Neural cell (in vitro differentiated cells): ENCODE measurements at regions not wholly inside any gene's neighbourhood (a gene's known extent, or its start where the extent isn't known, plus 50 kb on each side); places are given as distances from the start of the nearest gene placed in this dataset.

Source experiments
- EP300 ChIP-seq: fragments of 450-650 bp; conservative IDR thresholded peaks from 2 replicates; pipeline ENCODE4 v1.6.1; 2014; ENCODE audit warnings: antibody characterized with exemption, mild to moderate bottlenecking, moderate library complexity; ENCODE audit not compliant: poor library complexity, severe bottlenecking
- EZH2 ChIP-seq: fragments of 200-600, 300-800 bp; shearing (Covaris generic), sonication (generic); IDR thresholded peaks from 2 replicates; pipeline ENCODE4 v1.6.1; 2014; ENCODE audit warnings: antibody characterized with exemption, low read length, borderline replicate concordance, mild to moderate bottlenecking; ENCODE audit not compliant: insufficient read depth, poor library complexity, severe bottlenecking
- MXI1 ChIP-seq: fragments of 450-650 bp; conservative IDR thresholded peaks from 2 replicates; pipeline ENCODE4 v1.6.1; 2014; ENCODE audit warnings: antibody characterized with exemption, mild to moderate bottlenecking; ENCODE audit not compliant: poor library complexity, severe bottlenecking
- POLR2AphosphoS5 ChIP-seq: IDR thresholded peaks from 2 replicates; pipeline ENCODE4 v1.6.1; 2012
- RAD21 ChIP-seq: fragments of 450-650 bp; conservative IDR thresholded peaks from 2 replicates; pipeline ENCODE4 v1.6.1; 2014; ENCODE audit warnings: antibody characterized with exemption, mild to moderate bottlenecking, moderate library complexity
- TAF1 ChIP-seq: IDR thresholded peaks from 2 replicates; pipeline ENCODE4 v1.6.1; 2012; ENCODE audit warnings: low read depth
- TF ChIP-seq, protein P1 (sequence below): fragments of 450-650 bp; IDR thresholded peaks from 2 replicates; pipeline ENCODE4 v1.5.1; 2014; ENCODE audit warnings: antibody characterized with exemption, mild to moderate bottlenecking, moderate library complexity; ENCODE audit not compliant: poor library complexity, severe bottlenecking

DNA sequence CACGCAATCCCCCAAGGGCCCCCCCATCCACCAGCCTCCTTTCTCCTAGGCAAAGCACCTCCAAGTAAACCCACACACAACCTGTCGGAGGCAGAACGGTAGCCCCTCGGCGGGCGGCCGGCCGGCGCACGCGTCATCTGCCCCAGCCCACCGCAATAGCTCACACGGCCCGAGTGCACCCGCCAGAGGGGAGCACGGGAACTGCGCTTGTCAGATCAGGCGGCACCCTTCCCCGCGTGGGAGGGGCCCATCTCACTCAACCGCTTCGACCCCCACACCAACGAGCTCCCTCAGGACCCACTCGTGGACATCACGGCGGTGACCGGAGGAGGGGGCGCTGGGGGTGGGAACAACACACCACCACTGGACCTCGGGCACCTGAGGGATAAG is 767.9 kb upstream of the DEFB115 start:
- TF ChIP-seq POLR2AphosphoS5 (no peak), EP300 (no peak), EZH2 (no peak), MXI1 (no peak), TAF1 (no peak), RAD21 (no peak)
- TF ChIP-seq, protein P1, sequence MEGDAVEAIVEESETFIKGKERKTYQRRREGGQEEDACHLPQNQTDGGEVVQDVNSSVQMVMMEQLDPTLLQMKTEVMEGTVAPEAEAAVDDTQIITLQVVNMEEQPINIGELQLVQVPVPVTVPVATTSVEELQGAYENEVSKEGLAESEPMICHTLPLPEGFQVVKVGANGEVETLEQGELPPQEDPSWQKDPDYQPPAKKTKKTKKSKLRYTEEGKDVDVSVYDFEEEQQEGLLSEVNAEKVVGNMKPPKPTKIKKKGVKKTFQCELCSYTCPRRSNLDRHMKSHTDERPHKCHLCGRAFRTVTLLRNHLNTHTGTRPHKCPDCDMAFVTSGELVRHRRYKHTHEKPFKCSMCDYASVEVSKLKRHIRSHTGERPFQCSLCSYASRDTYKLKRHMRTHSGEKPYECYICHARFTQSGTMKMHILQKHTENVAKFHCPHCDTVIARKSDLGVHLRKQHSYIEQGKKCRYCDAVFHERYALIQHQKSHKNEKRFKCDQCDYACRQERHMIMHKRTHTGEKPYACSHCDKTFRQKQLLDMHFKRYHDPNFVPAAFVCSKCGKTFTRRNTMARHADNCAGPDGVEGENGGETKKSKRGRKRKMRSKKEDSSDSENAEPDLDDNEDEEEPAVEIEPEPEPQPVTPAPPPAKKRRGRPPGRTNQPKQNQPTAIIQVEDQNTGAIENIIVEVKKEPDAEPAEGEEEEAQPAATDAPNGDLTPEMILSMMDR, result no peak
